SK-N-SH (cell line): ENCODE measurements at regions not wholly inside any gene's neighbourhood (a gene's known extent, or its start where the extent isn't known, plus 50 kb on each side); places are given as distances from the start of the nearest gene placed in this dataset.

Experiments used
- CHD2 ChIP-seq: fragments of 150-350 bp; IDR thresholded peaks from 2 replicates; pipeline ENCODE4 v1.6.1; 2018; ENCODE audit warnings: low read length; ENCODE audit not compliant: partially characterized antibody
- NFIC ChIP-seq: IDR thresholded peaks from 2 replicates; pipeline ENCODE4 v1.4.0; 2012; ENCODE audit warnings: borderline replicate concordance
- RAD21 ChIP-seq: IDR thresholded peaks from 2 replicates; pipeline ENCODE4 v1.6.1; 2012; ENCODE audit warnings: mild to moderate bottlenecking, low read length
- SMC3 ChIP-seq: IDR thresholded peaks from 2 replicates; pipeline ENCODE4 v1.6.1; 2012; ENCODE audit warnings: low read depth, low read length, improper control_type of control experiment
- TAF1 ChIP-seq: IDR thresholded peaks from 2 replicates; pipeline ENCODE4 v1.6.1; 2012; ENCODE audit warnings: low read depth, mild to moderate bottlenecking, low read length, moderate library complexity, borderline replicate concordance
- TF ChIP-seq, protein P1 (sequence below): fragments of 200-600 bp; sonication (generic); IDR thresholded peaks from 2 replicates; pipeline ENCODE4 v1.6.1; 2017; ENCODE audit warnings: antibody characterized with exemption, mild to moderate bottlenecking, moderate library complexity
- TF ChIP-seq, protein P2 (sequence below): IDR thresholded peaks from 2 replicates; pipeline ENCODE4 v1.4.0; 2012; ENCODE audit warnings: low read depth
- TF ChIP-seq, protein P3 (sequence below): IDR thresholded peaks from 2 replicates; pipeline ENCODE4 v1.6.1; 2012; ENCODE audit warnings: mild to moderate bottlenecking, low read depth, low read length, moderate library complexity

DNA sequence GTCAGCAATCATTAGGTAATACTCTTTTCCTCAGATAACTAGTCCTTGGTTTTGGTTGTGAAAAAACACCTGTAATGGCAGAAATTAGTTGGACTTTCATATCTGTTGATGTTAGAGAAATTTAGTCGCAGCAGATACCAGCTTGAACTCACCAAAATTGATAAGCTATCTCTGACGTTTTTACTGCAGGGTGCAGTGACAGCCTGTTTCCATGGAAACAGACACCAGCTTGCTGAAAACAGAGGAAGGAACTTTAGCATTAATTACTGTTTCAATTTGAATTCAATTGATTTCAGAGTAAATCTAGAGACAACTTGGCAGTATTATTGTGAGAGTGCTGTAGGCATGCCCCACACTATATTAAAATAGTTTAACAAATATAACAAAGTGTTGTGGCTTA is 246.5 kb downstream of the PPP1R2C start:
- TF ChIP-seq, protein P1, sequence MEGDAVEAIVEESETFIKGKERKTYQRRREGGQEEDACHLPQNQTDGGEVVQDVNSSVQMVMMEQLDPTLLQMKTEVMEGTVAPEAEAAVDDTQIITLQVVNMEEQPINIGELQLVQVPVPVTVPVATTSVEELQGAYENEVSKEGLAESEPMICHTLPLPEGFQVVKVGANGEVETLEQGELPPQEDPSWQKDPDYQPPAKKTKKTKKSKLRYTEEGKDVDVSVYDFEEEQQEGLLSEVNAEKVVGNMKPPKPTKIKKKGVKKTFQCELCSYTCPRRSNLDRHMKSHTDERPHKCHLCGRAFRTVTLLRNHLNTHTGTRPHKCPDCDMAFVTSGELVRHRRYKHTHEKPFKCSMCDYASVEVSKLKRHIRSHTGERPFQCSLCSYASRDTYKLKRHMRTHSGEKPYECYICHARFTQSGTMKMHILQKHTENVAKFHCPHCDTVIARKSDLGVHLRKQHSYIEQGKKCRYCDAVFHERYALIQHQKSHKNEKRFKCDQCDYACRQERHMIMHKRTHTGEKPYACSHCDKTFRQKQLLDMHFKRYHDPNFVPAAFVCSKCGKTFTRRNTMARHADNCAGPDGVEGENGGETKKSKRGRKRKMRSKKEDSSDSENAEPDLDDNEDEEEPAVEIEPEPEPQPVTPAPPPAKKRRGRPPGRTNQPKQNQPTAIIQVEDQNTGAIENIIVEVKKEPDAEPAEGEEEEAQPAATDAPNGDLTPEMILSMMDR = no peak
- TF ChIP-seq RAD21 (no peak), CHD2 (no peak), TAF1 (no peak), SMC3 (no peak), NFIC (no peak)
- TF ChIP-seq, protein P2, sequence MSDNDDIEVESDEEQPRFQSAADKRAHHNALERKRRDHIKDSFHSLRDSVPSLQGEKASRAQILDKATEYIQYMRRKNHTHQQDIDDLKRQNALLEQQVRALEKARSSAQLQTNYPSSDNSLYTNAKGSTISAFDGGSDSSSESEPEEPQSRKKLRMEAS = no peak
- TF ChIP-seq, protein P3, sequence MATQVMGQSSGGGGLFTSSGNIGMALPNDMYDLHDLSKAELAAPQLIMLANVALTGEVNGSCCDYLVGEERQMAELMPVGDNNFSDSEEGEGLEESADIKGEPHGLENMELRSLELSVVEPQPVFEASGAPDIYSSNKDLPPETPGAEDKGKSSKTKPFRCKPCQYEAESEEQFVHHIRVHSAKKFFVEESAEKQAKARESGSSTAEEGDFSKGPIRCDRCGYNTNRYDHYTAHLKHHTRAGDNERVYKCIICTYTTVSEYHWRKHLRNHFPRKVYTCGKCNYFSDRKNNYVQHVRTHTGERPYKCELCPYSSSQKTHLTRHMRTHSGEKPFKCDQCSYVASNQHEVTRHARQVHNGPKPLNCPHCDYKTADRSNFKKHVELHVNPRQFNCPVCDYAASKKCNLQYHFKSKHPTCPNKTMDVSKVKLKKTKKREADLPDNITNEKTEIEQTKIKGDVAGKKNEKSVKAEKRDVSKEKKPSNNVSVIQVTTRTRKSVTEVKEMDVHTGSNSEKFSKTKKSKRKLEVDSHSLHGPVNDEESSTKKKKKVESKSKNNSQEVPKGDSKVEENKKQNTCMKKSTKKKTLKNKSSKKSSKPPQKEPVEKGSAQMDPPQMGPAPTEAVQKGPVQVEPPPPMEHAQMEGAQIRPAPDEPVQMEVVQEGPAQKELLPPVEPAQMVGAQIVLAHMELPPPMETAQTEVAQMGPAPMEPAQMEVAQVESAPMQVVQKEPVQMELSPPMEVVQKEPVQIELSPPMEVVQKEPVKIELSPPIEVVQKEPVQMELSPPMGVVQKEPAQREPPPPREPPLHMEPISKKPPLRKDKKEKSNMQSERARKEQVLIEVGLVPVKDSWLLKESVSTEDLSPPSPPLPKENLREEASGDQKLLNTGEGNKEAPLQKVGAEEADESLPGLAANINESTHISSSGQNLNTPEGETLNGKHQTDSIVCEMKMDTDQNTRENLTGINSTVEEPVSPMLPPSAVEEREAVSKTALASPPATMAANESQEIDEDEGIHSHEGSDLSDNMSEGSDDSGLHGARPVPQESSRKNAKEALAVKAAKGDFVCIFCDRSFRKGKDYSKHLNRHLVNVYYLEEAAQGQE = no peak
